Neuron (in vitro differentiated cells): ENCODE measurements at regions not wholly inside any gene's neighbourhood (a gene's known extent, or its start where the extent isn't known, plus 50 kb on each side); places are given as distances from the start of the nearest gene placed in this dataset.
"Not testable (repeated sequence)": the region's sequence is repeated elsewhere in the genome, so short reads cannot be mapped to it uniquely, and the experiment has no call there.

Experiments used
- H2AFZ ChIP-seq: one replicate; pipeline ENCODE4 v1.6.1; 2013; ENCODE audit warnings: low read depth, mild to moderate bottlenecking, inconsistent platforms, low read length, moderate library complexity
- H3K27me3 ChIP-seq: one replicate; pipeline ENCODE4 v1.6.1; 2013; ENCODE audit warnings: low read length; ENCODE audit not compliant: insufficient read depth
- H3K36me3 ChIP-seq: one replicate; pipeline ENCODE4 v1.6.1; 2013; ENCODE audit warnings: low read length; ENCODE audit not compliant: insufficient read depth
- H3K4me1 ChIP-seq: one replicate; pipeline ENCODE4 v1.6.1; 2013; ENCODE audit warnings: low read length; ENCODE audit not compliant: insufficient read depth
- H3K4me3 ChIP-seq: 2 replicates; pipeline ENCODE4 v1.5.1; 2013; ENCODE audit warnings: mild to moderate bottlenecking, low read length, moderate library complexity
- H3K9me3 ChIP-seq: one replicate; pipeline ENCODE4 v1.6.1; 2013; ENCODE audit warnings: low read length

DNA sequence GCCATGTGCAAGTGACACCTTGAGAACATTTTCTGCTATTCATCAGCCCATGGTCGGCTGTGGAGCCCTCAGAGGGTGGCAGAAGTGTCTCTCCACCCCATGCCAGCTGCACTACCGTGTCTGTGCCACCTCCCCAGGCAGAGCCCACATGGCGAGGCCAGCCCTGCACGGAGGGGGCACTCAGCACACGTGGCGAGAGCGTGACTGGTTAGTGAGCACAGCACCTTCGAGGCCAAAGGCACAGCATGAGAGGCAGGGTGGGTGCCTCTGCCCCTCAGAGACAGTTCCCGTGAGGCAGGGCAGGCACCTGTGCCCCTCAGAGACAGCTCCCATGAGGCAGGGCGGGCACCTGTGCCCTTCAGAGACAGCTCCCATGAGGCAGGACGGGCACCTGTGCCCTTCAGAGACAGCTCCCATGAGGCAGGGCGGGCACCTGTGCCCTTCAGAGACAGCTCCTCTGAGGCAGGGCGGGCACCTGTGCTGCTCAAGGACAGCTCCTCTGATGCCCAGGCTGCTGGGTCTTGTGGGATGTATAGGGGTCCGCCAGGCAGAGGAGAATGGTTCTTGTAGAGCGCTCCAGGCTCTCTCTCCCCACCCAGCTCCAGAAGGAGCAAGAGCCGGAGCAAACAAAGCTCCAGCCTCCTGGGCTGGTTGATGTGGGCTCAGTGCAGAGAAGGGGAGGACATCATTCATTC lies 179.8 kb upstream of the PPP1R26 start:
- H3K27me3 ChIP-seq, result peaks cover 48% of the 10 kb centered on the region
- no peaks in the 10 kb centered on the region for H3K36me3 ChIP-seq
- no peaks in the 10 kb centered on the region for H3K4me1 ChIP-seq
- no peak overlapping the region for H3K4me3 ChIP-seq
- no peaks in the 10 kb centered on the region for H3K9me3 ChIP-seq
- no peak overlapping the region for H2AFZ ChIP-seq

DNA sequence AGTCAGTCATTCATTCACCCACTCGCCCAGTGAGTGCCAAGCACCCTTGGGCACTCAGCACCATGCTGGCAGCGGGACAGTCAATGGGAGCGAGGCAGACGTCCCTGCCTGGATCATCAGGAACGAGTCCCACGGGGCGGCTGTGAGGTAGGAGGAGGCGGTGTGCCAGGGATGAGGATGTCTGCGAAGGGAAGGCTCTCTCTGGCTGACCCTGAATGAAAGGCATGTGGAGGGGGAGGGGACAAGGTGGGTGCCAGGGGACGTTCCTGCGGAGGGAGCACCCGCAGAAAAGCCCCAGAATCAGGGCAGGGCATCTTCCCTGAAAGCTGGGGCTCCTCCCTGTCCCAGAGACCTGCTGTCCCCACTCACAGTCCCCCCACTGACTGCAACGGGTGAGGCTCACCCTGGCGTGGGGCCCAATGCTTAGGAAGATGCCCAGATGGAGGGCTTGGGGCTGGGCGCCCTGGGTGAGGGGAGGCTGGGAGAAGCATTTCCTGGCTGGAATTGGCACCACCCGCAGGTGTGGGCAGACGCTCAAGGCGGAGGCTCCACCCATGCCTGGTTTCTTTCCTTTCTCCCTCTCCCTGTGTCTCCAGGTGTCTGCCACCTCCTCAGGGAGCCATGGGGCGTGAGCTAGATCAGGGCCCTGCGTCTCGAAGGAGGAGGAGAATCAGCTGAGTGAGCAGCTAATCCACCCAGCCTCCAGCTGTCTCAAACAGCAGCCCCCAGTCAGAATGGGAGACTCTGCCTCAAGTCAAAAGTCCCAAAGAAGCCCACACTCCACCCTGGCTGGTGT lies 179.0 kb upstream of the PPP1R26 start:
- Histone ChIP-seq H3K4me3 (no peak overlapping the region), H3K27me3 (peaks cover 54% of the 10 kb centered on the region), H3K4me1 (no peaks in the 10 kb centered on the region), H3K9me3 (no peaks in the 10 kb centered on the region), H3K36me3 (no peaks in the 10 kb centered on the region), H2AFZ (no peak overlapping the region)

DNA sequence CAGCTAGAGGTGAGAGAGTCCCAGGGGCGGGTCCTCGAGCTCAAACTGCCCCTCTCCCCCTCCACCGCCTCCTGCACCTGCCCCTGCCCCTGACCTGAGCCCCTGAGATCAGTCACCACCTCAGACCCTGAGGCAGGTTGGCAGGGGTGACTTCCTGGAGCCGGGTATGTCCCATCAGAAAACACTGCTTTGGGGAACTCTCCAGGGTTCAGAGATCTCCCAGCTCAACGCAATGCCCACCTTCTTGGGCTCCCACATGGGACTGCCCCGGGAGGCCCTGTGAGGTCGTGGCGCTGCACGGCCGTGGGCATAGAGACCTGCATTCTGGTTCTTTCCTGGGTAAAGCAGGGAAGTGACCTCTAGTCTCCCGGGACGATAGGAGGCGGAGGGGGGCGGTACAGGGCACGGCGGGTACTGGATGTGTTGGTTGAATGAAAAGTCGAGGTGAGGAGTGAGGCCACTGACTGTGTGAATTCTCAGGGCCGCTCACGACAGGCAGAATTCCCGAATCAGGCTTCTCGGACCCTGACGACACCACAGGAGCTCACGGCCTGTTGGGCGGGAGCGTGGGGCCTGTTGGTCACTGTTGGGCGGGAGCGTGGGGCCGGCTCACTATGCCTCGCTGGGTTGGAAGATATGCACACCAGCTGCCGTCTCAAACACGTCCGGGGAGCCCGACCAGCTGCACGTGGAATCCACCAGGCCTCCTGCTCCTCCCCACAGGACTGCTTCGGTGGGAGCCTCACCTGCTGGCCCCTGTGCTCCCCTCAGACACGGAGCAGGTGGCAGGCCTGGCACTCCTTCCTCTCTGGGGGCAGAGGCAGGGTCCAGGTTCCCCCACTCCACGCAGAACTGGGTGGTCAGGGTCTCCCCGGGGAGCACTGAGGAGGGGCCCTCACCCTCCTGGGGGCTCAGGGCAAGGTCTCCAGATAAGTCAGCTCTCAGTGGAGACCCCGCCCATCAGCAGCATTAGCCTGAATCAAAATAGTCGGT lies 178.0 kb upstream of the PPP1R26 start:
- H3K9me3 ChIP-seq, result no peaks in the 10 kb centered on the region
- H3K36me3 ChIP-seq, result no peaks in the 10 kb centered on the region
- H2AFZ ChIP-seq, result no peak overlapping the region
- no peaks in the 10 kb centered on the region for H3K4me1 ChIP-seq
- no peak overlapping the region for H3K4me3 ChIP-seq
- peaks cover 57% of the 10 kb centered on the region for H3K27me3 ChIP-seq

DNA sequence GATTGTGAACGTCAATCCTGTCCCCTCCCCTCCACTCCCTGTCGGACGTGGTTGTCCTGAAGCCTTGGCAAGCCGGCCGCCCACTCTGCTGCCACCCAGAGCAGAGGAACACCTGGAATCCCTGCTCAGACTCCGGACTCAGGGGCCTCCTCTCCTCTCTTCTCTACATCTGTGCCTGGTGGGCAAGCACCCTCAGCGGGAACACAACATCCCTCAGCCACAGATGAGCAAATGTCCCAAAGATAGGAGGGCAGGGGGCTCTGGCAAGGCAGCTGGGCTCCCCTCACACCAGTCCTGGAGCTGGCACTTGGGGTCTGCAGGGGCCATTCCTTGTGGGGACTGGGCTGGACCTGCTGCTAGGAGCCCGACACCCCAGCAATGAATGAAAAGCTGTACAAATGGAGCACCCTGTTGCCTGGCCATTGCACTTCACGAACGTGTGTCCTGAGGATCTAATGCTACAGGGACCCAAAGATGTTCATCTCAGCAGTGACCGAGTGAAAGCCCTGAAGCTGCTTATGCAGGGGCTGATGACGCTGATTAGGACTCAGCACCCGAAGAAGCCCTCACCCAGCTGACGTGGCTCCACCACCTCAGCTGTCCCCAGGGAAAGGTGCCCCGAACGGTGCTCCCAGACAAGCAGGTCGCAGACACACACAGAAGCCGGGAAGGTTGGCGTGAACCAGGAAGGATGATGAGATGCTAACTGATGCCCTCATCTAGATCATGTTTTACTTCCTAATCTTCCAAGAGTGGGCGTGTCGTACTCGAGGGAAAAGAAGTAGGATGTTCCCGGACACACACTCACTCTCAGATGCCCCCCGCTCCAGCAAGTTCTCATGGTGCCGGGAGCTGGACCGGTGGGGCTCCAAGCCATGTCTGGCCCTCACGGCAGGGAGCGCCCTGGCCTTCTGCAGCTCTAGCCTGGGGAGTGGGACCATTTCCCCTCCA lies 177.0 kb upstream of the PPP1R26 start:
- H3K4me1 ChIP-seq, result no peaks in the 10 kb centered on the region
- no peaks in the 10 kb centered on the region for H3K9me3 ChIP-seq
- no peaks in the 10 kb centered on the region for H3K36me3 ChIP-seq
- H3K4me3 ChIP-seq, result no peak overlapping the region
- no peak overlapping the region for H2AFZ ChIP-seq
- peaks cover 57% of the 10 kb centered on the region for H3K27me3 ChIP-seq

DNA sequence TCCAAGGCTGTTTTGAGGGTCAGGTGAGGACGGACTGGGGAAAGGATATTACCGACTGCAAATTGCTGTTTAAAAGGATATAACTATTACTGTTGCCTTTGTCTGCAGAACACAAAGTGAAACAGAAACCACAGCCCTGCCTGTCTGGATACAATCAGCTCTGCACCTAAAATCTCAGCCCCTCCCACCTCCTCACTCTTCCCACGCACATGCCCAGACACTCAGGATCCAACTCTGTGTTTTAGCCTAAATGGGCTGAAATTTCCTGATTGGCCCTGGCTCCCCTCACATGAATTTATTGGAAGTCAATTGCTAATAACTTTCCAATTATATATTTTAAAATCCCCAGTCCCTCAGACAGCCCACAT lies 176.3 kb upstream of the PPP1R26 start:
- Histone ChIP-seq H2AFZ (no peak overlapping the region), H3K4me1 (no peaks in the 10 kb centered on the region), H3K9me3 (no peaks in the 10 kb centered on the region), H3K36me3 (no peaks in the 10 kb centered on the region), H3K4me3 (no peak overlapping the region), H3K27me3 (peaks cover 53% of the 10 kb centered on the region)

DNA sequence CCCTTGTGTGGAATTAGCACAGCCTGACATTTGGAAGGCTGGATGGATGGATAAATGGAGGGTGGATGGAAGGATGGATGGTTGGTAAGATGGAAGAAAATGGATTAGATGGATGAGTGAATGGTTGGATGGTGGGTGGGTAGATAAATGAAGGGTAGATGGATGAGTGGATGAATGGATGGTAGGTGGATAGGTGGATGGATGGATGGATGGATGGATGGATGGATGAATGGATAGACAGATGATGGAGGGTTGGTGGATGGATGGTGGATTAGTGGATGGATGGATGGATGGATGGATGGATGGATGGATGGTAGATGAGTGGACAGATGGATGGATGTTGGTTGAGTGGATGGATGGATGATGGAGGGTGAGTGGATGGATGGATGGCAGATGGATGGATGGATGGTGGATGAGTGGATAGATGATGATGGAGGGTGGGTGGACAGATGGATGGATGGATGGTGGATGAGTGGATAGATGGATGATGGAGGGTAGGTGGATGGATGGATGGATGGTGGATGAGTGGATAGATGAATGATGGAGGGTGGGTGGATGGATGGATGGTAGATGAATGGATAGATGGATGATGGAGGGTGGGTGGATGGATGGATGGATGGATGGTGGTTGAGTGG lies 175.6 kb upstream of the PPP1R26 start:
- H3K36me3 ChIP-seq, result no peaks in the 10 kb centered on the region
- peaks cover 50% of the 10 kb centered on the region for H3K27me3 ChIP-seq

DNA sequence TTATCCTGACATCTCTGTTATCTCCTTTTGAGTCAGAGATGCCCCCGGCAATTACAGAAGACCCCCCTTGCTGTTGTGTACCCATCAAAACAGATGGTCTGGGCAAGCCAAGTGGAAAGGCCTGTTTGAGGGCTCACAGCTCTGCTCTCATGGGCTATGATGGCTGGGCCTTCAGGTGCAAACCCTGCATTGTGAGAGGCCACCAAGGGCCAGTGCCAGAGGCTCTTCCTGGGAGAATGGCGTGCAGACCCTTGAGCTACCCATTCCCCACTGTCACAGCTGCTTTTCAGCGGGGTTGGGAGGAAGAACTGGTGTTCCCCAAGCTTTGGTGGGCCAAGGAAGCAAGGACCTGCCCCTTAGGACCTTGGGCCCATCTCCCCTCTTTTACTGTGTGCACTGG lies 174.7 kb upstream of the PPP1R26 start:
- Histone ChIP-seq H3K4me3 (no peak overlapping the region), H3K9me3 (no peaks in the 10 kb centered on the region), H2AFZ (no peak overlapping the region), H3K27me3 (peaks cover 49% of the 10 kb centered on the region), H3K4me1 (no peaks in the 10 kb centered on the region), H3K36me3 (no peaks in the 10 kb centered on the region)

More for the DNA sequence above, 175.6 kb upstream of the PPP1R26 start:
- H3K4me1 ChIP-seq, result no peaks in the 10 kb centered on the region
- no peaks in the 10 kb centered on the region for H3K9me3 ChIP-seq
- H2AFZ ChIP-seq, result no peak overlapping the region
- H3K4me3 ChIP-seq, result no peak overlapping the region

DNA sequence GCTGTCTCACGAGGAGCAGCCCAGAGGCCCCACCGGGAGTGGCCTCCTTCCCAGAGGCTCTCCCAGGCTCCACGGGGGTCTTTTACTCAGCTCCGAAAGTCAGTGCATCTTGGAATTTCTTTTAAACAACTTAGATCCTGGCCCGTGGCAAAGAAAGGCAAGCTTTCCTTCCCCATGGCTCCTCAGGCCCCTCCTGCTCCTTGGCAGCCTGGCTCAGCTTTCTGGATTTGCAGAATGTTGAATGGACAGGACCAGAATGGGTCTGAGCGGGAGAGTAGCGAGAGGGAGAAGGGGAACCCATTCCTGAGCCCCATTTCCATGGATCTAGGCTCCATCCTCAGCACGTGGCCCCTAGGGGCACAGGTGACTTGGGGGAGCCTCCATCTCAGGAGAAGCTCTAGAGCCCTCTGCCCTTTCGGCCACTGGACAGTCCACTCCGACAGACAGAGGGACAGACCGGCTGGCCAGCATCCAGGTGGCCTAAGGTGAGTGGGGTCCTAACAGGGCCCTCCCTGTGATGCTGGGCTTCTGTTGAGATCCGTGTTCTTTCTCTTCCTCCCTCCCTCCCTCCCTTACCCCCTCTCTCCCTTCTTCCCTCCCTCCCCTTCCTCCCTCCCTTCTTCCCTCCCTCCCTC lies 173.9 kb upstream of the PPP1R26 start:
- Histone ChIP-seq H3K4me1 (no peaks in the 10 kb centered on the region), H3K4me3 (no peak overlapping the region), H2AFZ (no peak overlapping the region), H3K9me3 (no peaks in the 10 kb centered on the region), H3K36me3 (no peaks in the 10 kb centered on the region), H3K27me3 (peaks cover 45% of the 10 kb centered on the region)

DNA sequence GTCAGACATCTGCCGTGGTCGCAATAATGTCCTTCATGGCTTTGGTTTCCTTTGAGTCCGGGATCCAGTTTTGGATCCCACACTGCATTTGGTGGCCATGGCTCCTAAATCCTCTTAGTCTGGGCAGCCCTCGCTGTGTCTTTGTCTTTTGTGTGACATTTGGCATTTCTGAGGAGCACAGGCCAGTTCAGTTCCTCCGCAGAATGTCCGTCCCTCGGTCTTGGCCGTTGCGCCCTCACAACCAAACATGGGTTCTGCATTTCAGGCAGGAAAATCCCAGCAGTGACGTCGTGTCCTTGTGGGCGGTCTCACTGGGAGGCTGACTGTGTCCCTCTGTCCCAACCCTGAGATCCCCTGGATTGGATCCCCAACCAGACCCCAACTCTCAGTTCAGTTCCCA lies 172.9 kb upstream of the PPP1R26 start:
- Histone ChIP-seq H3K9me3 (no peaks in the 10 kb centered on the region), H3K4me1 (no peaks in the 10 kb centered on the region), H3K4me3 (no peak overlapping the region), H3K36me3 (no peaks in the 10 kb centered on the region), H2AFZ (no peak overlapping the region), H3K27me3 (peaks cover 35% of the 10 kb centered on the region)

DNA sequence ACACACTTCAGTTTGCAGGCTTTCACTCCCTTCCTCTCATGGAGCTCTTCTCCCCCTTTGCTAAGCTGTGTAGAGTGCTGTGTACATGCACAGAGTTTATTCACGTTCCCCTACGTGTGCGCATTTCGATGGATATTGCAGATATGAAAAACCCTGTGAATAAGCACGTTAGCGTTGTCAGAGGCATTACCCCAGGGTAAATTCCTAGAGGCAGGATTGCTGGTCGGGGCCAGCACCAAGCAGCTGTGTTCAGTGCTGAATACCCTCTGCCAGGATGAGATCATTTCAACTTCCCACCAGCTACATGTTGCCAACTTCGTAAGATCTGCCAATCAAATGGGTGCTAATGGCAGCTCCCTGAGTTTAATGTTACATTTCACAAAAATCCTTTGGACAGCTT lies 172.3 kb upstream of the PPP1R26 start:
- no peaks in the 10 kb centered on the region for H3K4me1 ChIP-seq
- H3K27me3 ChIP-seq, result peaks cover 31% of the 10 kb centered on the region
- H3K9me3 ChIP-seq, result no peaks in the 10 kb centered on the region
- H3K4me3 ChIP-seq, result no peak overlapping the region
- no peak overlapping the region for H2AFZ ChIP-seq
- no peaks in the 10 kb centered on the region for H3K36me3 ChIP-seq

DNA sequence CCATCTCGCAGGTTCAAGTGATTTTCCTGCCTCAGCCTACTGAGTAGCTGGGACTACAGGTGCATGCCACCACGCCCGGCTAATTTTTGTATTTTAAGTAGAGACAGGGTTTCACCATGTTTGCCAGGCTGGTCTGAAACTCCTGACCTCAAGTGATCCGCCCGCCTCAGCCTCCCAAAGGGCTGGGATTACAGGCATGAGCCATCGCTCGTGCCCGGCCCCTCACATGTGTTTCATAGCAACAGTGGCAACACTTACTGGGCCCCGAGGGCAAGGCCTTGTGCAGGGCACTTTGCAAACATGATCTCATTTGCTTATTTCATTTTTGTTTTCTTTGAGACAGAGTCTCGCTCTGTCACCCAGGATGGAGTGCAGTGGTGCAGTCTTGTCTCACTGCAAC lies 171.7 kb upstream of the PPP1R26 start:
- H3K4me1 ChIP-seq, H3K9me3 ChIP-seq, H3K4me3 ChIP-seq, H2AFZ ChIP-seq, H3K36me3 ChIP-seq: not testable (repeated sequence)
- peaks cover 25% of the 10 kb centered on the region for H3K27me3 ChIP-seq
